ENCODE measurements at regions not wholly inside any gene's neighbourhood (a gene's known extent, or its start where the extent isn't known, plus 50 kb on each side); places are given as distances from the start of the nearest gene placed in this dataset.

GRCh38 chr7:47036909-47037308, 545.0 kb downstream of the TNS3 start:
- Histone ChIP-seq H3K4me1 (ENCODE audit: control insufficient read depth, insufficient read depth, low read length) (peaks cover 8% of the 10 kb centered on the region), H3K27me3 (ENCODE audit: control insufficient read depth, insufficient read depth, low read length) (no peaks in the 10 kb centered on the region), H3K9me3 (ENCODE audit: control insufficient read depth, insufficient read depth, low read length) (no peaks in the 10 kb centered on the region), H3K36me3 (ENCODE audit: control insufficient read depth, insufficient read depth, low read length) (no peaks in the 10 kb centered on the region), H3K4me3 (ENCODE audit: low read depth, low read length) (no peak overlapping the region), H3K9ac (ENCODE audit: low read depth, low read length) (no peak overlapping the region)

GRCh38 chr7:47035522-47035921, 546.4 kb downstream of the TNS3 start:
- no peak overlapping the region for H3K4me3 ChIP-seq (ENCODE audit: low read depth, low read length)

DNA sequence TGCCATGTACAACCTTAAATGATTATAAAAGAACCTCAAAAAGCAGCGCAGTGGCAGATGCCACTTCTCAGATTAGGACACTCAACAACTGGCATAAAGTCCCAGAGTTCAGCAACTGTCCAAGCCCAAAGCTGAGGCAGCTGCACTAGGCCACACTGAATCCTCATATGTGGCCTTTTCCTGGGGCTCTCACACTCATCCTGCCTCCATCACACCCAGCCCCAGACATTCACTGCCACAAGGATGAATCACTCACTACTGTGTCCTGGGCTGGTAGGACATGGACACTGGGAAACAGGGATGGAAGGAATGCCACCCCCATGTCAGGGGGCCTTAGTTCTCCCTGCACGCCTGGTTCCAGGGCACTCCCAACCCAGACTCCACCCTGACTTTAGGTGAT, 547.7 kb downstream of the TNS3 start:
- H3K9me3 ChIP-seq (ENCODE audit: control insufficient read depth, insufficient read depth, low read length): no peaks in the 10 kb centered on the region
- no peak overlapping the region for H3K4me3 ChIP-seq (ENCODE audit: low read depth, low read length)
- H3K9ac ChIP-seq (ENCODE audit: low read depth, low read length): no peak overlapping the region
- peaks cover 4% of the 10 kb centered on the region for H3K4me1 ChIP-seq (ENCODE audit: control insufficient read depth, insufficient read depth, low read length)
- no peaks in the 10 kb centered on the region for H3K36me3 ChIP-seq (ENCODE audit: control insufficient read depth, insufficient read depth, low read length)
- no peaks in the 10 kb centered on the region for H3K27me3 ChIP-seq (ENCODE audit: control insufficient read depth, insufficient read depth, low read length)

More at GRCh38 chr7:47035522-47035921, 546.4 kb downstream of the TNS3 start:
- Histone ChIP-seq H3K9ac (ENCODE audit: low read depth, low read length) (no peak overlapping the region), H3K27me3 (ENCODE audit: control insufficient read depth, insufficient read depth, low read length) (no peaks in the 10 kb centered on the region), H3K36me3 (ENCODE audit: control insufficient read depth, insufficient read depth, low read length) (no peaks in the 10 kb centered on the region), H3K4me1 (ENCODE audit: control insufficient read depth, insufficient read depth, low read length) (peaks cover 8% of the 10 kb centered on the region), H3K9me3 (ENCODE audit: control insufficient read depth, insufficient read depth, low read length) (no peaks in the 10 kb centered on the region)

- Histone ChIP-seq H3K4me1 (ENCODE audit: control insufficient read depth, insufficient read depth, low read length) (no peaks in the 10 kb centered on the region), H3K27me3 (ENCODE audit: control insufficient read depth, insufficient read depth, low read length) (no peaks in the 10 kb centered on the region), H3K9me3 (ENCODE audit: control insufficient read depth, insufficient read depth, low read length) (no peaks in the 10 kb centered on the region), H3K9ac (ENCODE audit: low read depth, low read length) (no peak overlapping the region), H3K36me3 (ENCODE audit: control insufficient read depth, insufficient read depth, low read length) (no peaks in the 10 kb centered on the region), H3K4me3 (ENCODE audit: low read depth, low read length) (no peak overlapping the region)
Observed at GRCh38 chr7:47032536-47032908, 549.4 kb downstream of the TNS3 start.

GRCh38 chr7:47031786-47032535, 550.0 kb downstream of the TNS3 start:
- Histone ChIP-seq H3K9me3 (ENCODE audit: control insufficient read depth, insufficient read depth, low read length) (no peaks in the 10 kb centered on the region), H3K36me3 (ENCODE audit: control insufficient read depth, insufficient read depth, low read length) (no peaks in the 10 kb centered on the region), H3K4me1 (ENCODE audit: control insufficient read depth, insufficient read depth, low read length) (no peaks in the 10 kb centered on the region), H3K4me3 (ENCODE audit: low read depth, low read length) (no peak overlapping the region), H3K27me3 (ENCODE audit: control insufficient read depth, insufficient read depth, low read length) (no peaks in the 10 kb centered on the region), H3K9ac (ENCODE audit: low read depth, low read length) (no peak overlapping the region)

- no peak overlapping the region for H3K9ac ChIP-seq (ENCODE audit: low read depth, low read length)
- no peaks in the 10 kb centered on the region for H3K9me3 ChIP-seq (ENCODE audit: control insufficient read depth, insufficient read depth, low read length)
- no peak overlapping the region for H3K4me3 ChIP-seq (ENCODE audit: low read depth, low read length)
- H3K4me1 ChIP-seq (ENCODE audit: control insufficient read depth, insufficient read depth, low read length): no peaks in the 10 kb centered on the region
- no peaks in the 10 kb centered on the region for H3K36me3 ChIP-seq (ENCODE audit: control insufficient read depth, insufficient read depth, low read length)
- H3K27me3 ChIP-seq (ENCODE audit: control insufficient read depth, insufficient read depth, low read length): no peaks in the 10 kb centered on the region
Observed at GRCh38 chr7:47028284-47028683, 553.6 kb downstream of the TNS3 start.

GRCh38 chr7:47027695-47028240, 554.1 kb downstream of the TNS3 start:
- H3K9me3 ChIP-seq (ENCODE audit: control insufficient read depth, insufficient read depth, low read length): no peaks in the 10 kb centered on the region
- H3K4me3 ChIP-seq (ENCODE audit: low read depth, low read length): no peak overlapping the region

DNA sequence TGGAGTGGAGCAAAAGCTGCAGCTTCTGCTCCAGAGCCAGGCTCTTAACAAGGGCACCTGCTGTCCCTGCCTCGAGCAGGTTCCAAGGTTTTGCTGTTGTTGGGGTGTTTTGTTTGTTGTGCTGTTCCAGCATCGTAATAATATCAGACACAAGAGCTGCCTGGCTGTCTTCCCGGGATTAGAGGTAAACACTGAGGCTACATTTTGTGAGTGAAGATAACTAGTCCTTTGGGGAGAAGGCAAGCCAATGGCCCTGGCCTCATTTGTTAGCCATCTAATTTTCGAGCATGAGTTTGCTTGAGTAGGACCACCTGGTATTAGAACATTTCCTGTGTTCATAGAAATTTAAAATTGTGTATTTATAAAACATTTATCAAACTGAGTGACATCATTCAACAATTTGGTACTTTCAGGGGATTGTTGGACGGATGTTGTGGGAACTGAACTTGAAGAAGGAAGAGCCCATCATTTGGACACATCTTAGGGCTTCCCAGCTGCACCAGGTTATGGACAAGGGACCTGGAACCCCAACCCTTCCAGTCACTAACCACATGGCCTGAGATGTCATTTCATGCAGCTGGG, 555.0 kb downstream of the TNS3 start:
- Histone ChIP-seq H3K4me1 (ENCODE audit: control insufficient read depth, insufficient read depth, low read length) (no peaks in the 10 kb centered on the region), H3K9me3 (ENCODE audit: control insufficient read depth, insufficient read depth, low read length) (no peaks in the 10 kb centered on the region), H3K4me3 (ENCODE audit: low read depth, low read length) (no peak overlapping the region), H3K27me3 (ENCODE audit: control insufficient read depth, insufficient read depth, low read length) (no peaks in the 10 kb centered on the region), H3K36me3 (ENCODE audit: control insufficient read depth, insufficient read depth, low read length) (no peaks in the 10 kb centered on the region), H3K9ac (ENCODE audit: low read depth, low read length) (no peak overlapping the region)

More at GRCh38 chr7:47027695-47028240, 554.1 kb downstream of the TNS3 start:
- Histone ChIP-seq H3K36me3 (ENCODE audit: control insufficient read depth, insufficient read depth, low read length) (no peaks in the 10 kb centered on the region), H3K27me3 (ENCODE audit: control insufficient read depth, insufficient read depth, low read length) (no peaks in the 10 kb centered on the region), H3K9ac (ENCODE audit: low read depth, low read length) (no peak overlapping the region), H3K4me1 (ENCODE audit: control insufficient read depth, insufficient read depth, low read length) (no peaks in the 10 kb centered on the region)

GRCh38 chr7:47024991-47025390, 556.9 kb downstream of the TNS3 start:
- Histone ChIP-seq H3K4me3 (ENCODE audit: low read depth, low read length) (no peak overlapping the region), H3K36me3 (ENCODE audit: control insufficient read depth, insufficient read depth, low read length) (no peaks in the 10 kb centered on the region), H3K9me3 (ENCODE audit: control insufficient read depth, insufficient read depth, low read length) (no peaks in the 10 kb centered on the region), H3K9ac (ENCODE audit: low read depth, low read length) (no peak overlapping the region), H3K4me1 (ENCODE audit: control insufficient read depth, insufficient read depth, low read length) (no peaks in the 10 kb centered on the region), H3K27me3 (ENCODE audit: control insufficient read depth, insufficient read depth, low read length) (no peaks in the 10 kb centered on the region)

DNA sequence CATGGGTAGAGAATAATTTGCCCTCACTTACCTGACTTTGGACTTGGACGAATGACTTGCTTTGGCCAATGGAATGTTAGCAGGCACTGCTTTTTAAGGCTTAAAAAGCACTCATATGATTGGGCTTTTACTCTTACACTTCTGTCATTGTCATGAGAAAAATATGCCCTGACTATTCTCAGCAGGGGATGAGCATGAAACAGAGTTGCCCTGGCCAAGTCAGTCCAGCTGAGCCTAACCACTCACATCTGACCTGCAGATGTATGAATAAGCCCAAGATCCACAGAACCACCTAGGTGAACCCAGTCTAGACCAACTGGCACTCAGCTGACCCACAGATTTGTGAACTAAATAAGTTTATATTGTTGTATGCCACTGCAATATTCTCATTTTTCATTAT, 573.5 kb downstream of the TNS3 start:
- no peak overlapping the region for H3K4me3 ChIP-seq (ENCODE audit: low read depth, low read length)
- no peaks in the 10 kb centered on the region for H3K36me3 ChIP-seq (ENCODE audit: control insufficient read depth, insufficient read depth, low read length)
- no peaks in the 10 kb centered on the region for H3K27me3 ChIP-seq (ENCODE audit: control insufficient read depth, insufficient read depth, low read length)
- no peak overlapping the region for H3K9ac ChIP-seq (ENCODE audit: low read depth, low read length)
- no peaks in the 10 kb centered on the region for H3K4me1 ChIP-seq (ENCODE audit: control insufficient read depth, insufficient read depth, low read length)
- no peaks in the 10 kb centered on the region for H3K9me3 ChIP-seq (ENCODE audit: control insufficient read depth, insufficient read depth, low read length)

DNA sequence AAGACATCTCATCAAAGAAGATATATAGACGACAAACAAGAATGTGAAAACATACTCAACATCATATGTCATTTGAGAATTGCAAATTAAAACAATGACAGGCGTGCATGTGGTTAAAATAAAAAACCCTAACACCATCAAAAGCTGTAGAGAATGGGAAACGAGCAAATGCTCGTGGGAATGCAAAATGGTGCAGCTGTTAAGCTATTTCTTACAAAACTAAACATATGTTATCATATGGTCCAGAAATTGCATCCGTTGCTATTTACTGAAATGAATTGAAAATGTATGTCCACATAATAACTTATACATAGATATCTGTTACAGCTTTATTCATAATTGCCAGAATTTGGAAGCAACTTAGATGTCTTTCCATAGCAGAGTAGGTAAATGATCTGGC, 574.4 kb downstream of the TNS3 start:
- H3K4me1 ChIP-seq (ENCODE audit: control insufficient read depth, insufficient read depth, low read length): no peaks in the 10 kb centered on the region
- H3K27me3 ChIP-seq (ENCODE audit: control insufficient read depth, insufficient read depth, low read length): no peaks in the 10 kb centered on the region
- H3K9ac ChIP-seq (ENCODE audit: low read depth, low read length): no peak overlapping the region
- no peaks in the 10 kb centered on the region for H3K36me3 ChIP-seq (ENCODE audit: control insufficient read depth, insufficient read depth, low read length)
- no peaks in the 10 kb centered on the region for H3K9me3 ChIP-seq (ENCODE audit: control insufficient read depth, insufficient read depth, low read length)
- H3K4me3 ChIP-seq (ENCODE audit: low read depth, low read length): no peak overlapping the region

GRCh38 chr7:47000561-47000960, 581.4 kb downstream of the TNS3 start:
- no peaks in the 10 kb centered on the region for H3K4me1 ChIP-seq (ENCODE audit: control insufficient read depth, insufficient read depth, low read length)
- H3K9ac ChIP-seq (ENCODE audit: low read depth, low read length): no peak overlapping the region
- H3K4me3 ChIP-seq (ENCODE audit: low read depth, low read length): no peak overlapping the region

More at GRCh38 chr7:47000561-47000960, 581.4 kb downstream of the TNS3 start:
- Histone ChIP-seq H3K36me3 (ENCODE audit: control insufficient read depth, insufficient read depth, low read length) (no peaks in the 10 kb centered on the region), H3K27me3 (ENCODE audit: control insufficient read depth, insufficient read depth, low read length) (no peaks in the 10 kb centered on the region), H3K9me3 (ENCODE audit: control insufficient read depth, insufficient read depth, low read length) (no peaks in the 10 kb centered on the region)
